ENCODE measurements at regions not wholly inside any gene's neighbourhood (a gene's known extent, or its start where the extent isn't known, plus 50 kb on each side); places are given as distances from the start of the nearest gene placed in this dataset.

GRCh38 chr12:128204711-128205110 is 62.3 kb upstream of the TMEM132C start:
- no peak for DNase-seq

GRCh38 chr12:128205145-128205544 is 61.8 kb upstream of the TMEM132C start:
- DNase-seq = no peak

- no peak for DNase-seq
These were observed 61.2 kb upstream of the TMEM132C start for GRCh38 chr12:128205758-128206157.

Data from CD4-positive, alpha-beta T cell treated with Interleukin-4 for 4 hours (primary cell).